PC-3 (cell line): ENCODE measurements at regions not wholly inside any gene's neighbourhood (a gene's known extent, or its start where the extent isn't known, plus 50 kb on each side); places are given as distances from the start of the nearest gene placed in this dataset.

Source experiments
- ATAC-seq: fragments of 200-7000 bp; cut with Tn5 transposase; 2 replicates; pipeline ENCODE4 v1.9.1; 2020; ENCODE audit warnings: mild to moderate bottlenecking, moderate library complexity
- BruUV-seq: library from RNA; stranded (reverse); fragments of 400-500 nt; replicated peaks from 2 replicates; lab custom pipeline; 2021; lab: Mats Ljungman, UMichigan
- CTCF ChIA-PET: fragments of 300-600 bp; sonication (Branson Sonifier 250); formaldehyde crosslinking; loops from one replicate; lab custom pipeline; 2022; ENCODE audit warnings: antibody characterized with exemption; lab: Charles Lee
- POLR2A ChIA-PET: fragments of 300-600 bp; sonication (Branson Sonifier 250); formaldehyde crosslinking; loops from one replicate; lab custom pipeline; 2022; ENCODE audit warnings: antibody characterized with exemption; ENCODE audit not compliant: unreplicated experiment; lab: Charles Lee
- DNase-seq: peaks from one replicate; pipeline ENCODE4 v3.0.0-alpha.2; 2015
- H2AFZ ChIP-seq: fragments of 300-600 bp; sonication (generic); 2 replicates; pipeline ENCODE4 v1.6.0; 2016; ENCODE audit warnings: antibody characterized with exemption, low read length
- H3F3A ChIP-seq: fragments of 300-600 bp; sonication (generic); one replicate; pipeline ENCODE4 v1.6.0; 2017; ENCODE audit warnings: antibody characterized with exemption, low read length, control low read depth, mild to moderate bottlenecking; ENCODE audit not compliant: unreplicated experiment
- H3K27ac ChIP-seq: fragments of 300-600 bp; sonication (generic); 2 replicates; pipeline ENCODE4 v1.5.1; 2016; ENCODE audit warnings: mild to moderate bottlenecking, low read length
- H3K27me3 ChIP-seq: fragments of 300-600 bp; sonication (generic); 2 replicates; pipeline ENCODE4 v1.6.1; 2016; ENCODE audit warnings: low read length, mixed read lengths
- H3K36me3 ChIP-seq: fragments of 300-600 bp; sonication (generic); 2 replicates; pipeline ENCODE4 v1.6.1; 2016; ENCODE audit warnings: low read depth, mixed run types, low read length, mixed read lengths
- H3K4me1 ChIP-seq: fragments of 300-600 bp; sonication (generic); 2 replicates; pipeline ENCODE4 v1.5.1; 2016; ENCODE audit warnings: low read length; ENCODE audit not compliant: insufficient read depth
- H3K4me2 ChIP-seq: fragments of 300-600 bp; sonication (generic); 2 replicates; pipeline ENCODE4 v1.6.0; 2016; ENCODE audit warnings: low read length
- H3K4me3 ChIP-seq: fragments of 300-600 bp; sonication (generic); 2 replicates; pipeline ENCODE4 v1.5.1; 2016; ENCODE audit warnings: mild to moderate bottlenecking, low read length, mixed read lengths
- H3K79me2 ChIP-seq: fragments of 300-600 bp; sonication (generic); 2 replicates; pipeline ENCODE4 v1.6.1; 2017; ENCODE audit warnings: low read length, mixed read lengths
- H3K9ac ChIP-seq: fragments of 300-600 bp; sonication (generic); 2 replicates; pipeline ENCODE4 v1.6.0; 2016; ENCODE audit warnings: mild to moderate bottlenecking, low read length
- H3K9me2 ChIP-seq: fragments of 300-600 bp; sonication (generic); replicated peaks from 2 replicates; pipeline ENCODE4 v1.6.1; 2016; ENCODE audit warnings: mixed run types, low read length, mixed read lengths
- H3K9me3 ChIP-seq: fragments of 300-600 bp; sonication (generic); 2 replicates; pipeline ENCODE4 v1.6.1; 2016; ENCODE audit warnings: low read length, mixed read lengths
- H4K20me1 ChIP-seq: fragments of 300-600 bp; sonication (generic); 2 replicates; pipeline ENCODE4 v1.6.1; 2016; ENCODE audit warnings: low read length, mixed read lengths
- EZH2 ChIP-seq: fragments of 300-600 bp; sonication (generic); IDR thresholded peaks from one replicate; pipeline ENCODE4 v1.6.1; 2017; ENCODE audit warnings: antibody characterized with exemption, mild to moderate bottlenecking, low read length; ENCODE audit not compliant: unreplicated experiment
- EZH2phosphoT487 ChIP-seq: fragments of 300-600 bp; sonication (generic); IDR thresholded peaks from 2 replicates; pipeline ENCODE4 v1.6.1; 2018; ENCODE audit warnings: mild to moderate bottlenecking, antibody characterized with exemption, low read length, borderline replicate concordance
- intact Hi-C: fragments of 100-400 bp; cut with micrococcal nuclease; formaldehyde crosslinking; loops from 2 replicates; pipeline ENCODE4 v1.9.0; 2023
- TF ChIP-seq, protein P1 (sequence below): fragments of 300-600 bp; sonication (generic); conservative IDR thresholded peaks from 2 replicates; pipeline ENCODE4 v1.5.1; 2017; ENCODE audit warnings: antibody characterized with exemption, low read depth, mild to moderate bottlenecking, low read length

DNA sequence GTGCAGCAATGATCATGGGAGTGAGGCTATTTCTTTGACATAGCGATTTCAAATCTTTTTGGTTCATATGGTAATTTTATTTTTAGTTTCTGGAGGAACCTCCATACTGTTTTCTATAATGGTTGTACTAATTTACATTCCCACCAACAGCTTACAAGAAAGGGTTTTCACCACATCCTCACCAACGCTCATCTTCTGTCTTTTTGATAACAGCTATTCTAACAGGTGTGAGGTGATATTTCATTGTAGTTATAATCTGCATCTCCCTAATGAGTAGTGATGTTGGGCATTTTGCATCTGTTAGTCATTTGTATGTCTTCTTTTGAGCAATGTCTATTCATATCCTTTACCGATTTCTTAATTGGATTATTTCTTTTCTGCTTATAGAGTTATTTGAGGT lies 75.0 kb upstream of the FHIP2A start:
- H2AFZ ChIP-seq = no peak overlapping the region
- intact Hi-C loops = no loop called here
- no peaks in the 10 kb centered on the region for H3K27me3 ChIP-seq
- no peak overlapping the region for H3K27ac ChIP-seq
- H3K4me3 ChIP-seq = no peak overlapping the region
- DNase-seq = no peak
- no peaks in the 10 kb centered on the region for H3K9me3 ChIP-seq
- H3F3A ChIP-seq = no peaks in the 10 kb centered on the region
- H3K9ac ChIP-seq = no peak overlapping the region
- H3K36me3 ChIP-seq = no peaks in the 10 kb centered on the region
- ChIA-PET POLR2A (no interaction called here), CTCF (interaction anchor here (0.5 kb wide), 1 partner anchor 275 kb away, joined by 3 read pairs; no protein-coding TSS in a partner anchor)
- no peak for ATAC-seq
- no peak overlapping the region for H3K4me2 ChIP-seq
- H3K79me2 ChIP-seq = no peaks in the 10 kb centered on the region
- no TSS peak for BruUV-seq
- H3K9me2 ChIP-seq = no peaks in the 10 kb centered on the region
- no peaks in the 10 kb centered on the region for H3K4me1 ChIP-seq
- H4K20me1 ChIP-seq = no peaks in the 10 kb centered on the region
- no peak for TF ChIP-seq EZH2phosphoT487
- TF ChIP-seq, protein P1, sequence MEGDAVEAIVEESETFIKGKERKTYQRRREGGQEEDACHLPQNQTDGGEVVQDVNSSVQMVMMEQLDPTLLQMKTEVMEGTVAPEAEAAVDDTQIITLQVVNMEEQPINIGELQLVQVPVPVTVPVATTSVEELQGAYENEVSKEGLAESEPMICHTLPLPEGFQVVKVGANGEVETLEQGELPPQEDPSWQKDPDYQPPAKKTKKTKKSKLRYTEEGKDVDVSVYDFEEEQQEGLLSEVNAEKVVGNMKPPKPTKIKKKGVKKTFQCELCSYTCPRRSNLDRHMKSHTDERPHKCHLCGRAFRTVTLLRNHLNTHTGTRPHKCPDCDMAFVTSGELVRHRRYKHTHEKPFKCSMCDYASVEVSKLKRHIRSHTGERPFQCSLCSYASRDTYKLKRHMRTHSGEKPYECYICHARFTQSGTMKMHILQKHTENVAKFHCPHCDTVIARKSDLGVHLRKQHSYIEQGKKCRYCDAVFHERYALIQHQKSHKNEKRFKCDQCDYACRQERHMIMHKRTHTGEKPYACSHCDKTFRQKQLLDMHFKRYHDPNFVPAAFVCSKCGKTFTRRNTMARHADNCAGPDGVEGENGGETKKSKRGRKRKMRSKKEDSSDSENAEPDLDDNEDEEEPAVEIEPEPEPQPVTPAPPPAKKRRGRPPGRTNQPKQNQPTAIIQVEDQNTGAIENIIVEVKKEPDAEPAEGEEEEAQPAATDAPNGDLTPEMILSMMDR = no peak
- no peak for TF ChIP-seq EZH2

DNA sequence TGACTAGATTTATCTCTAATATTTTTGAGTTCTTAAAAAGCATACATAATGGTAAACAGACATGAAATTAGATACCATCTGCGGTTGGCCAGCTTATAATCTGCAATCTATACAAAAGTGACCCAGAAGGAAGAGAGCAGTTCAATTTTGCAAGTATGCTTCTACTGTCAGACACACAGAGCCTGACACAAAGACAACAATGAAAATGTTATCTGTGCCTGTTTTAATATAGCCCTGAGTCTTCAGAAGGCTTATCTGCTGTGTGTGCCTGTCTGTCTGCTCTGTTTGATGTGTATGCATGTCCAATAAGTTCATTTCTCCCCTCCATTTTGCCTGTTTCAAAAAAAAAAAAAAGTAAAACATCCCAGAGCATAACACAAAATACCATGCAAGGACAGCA lies 73.3 kb upstream of the FHIP2A start:
- H3K36me3 ChIP-seq = no peaks in the 10 kb centered on the region
- CTCF ChIA-PET = no interaction called here
- no peaks in the 10 kb centered on the region for H3K9me2 ChIP-seq
- BruUV-seq = no TSS peak
- no peaks in the 10 kb centered on the region for H3K9me3 ChIP-seq
- DNase-seq (no peak), ATAC-seq (no peak)
- no peak overlapping the region for H2AFZ ChIP-seq
- H3K79me2 ChIP-seq = no peaks in the 10 kb centered on the region
- no peaks in the 10 kb centered on the region for H3K27me3 ChIP-seq
- H3K9ac ChIP-seq = no peak overlapping the region
- TF ChIP-seq EZH2phosphoT487 (no peak), EZH2 (no peak)
- TF ChIP-seq, protein P1 = no peak
- H3K4me2 ChIP-seq = no peak overlapping the region
- no peaks in the 10 kb centered on the region for H3F3A ChIP-seq
- peaks cover 8% of the 10 kb centered on the region for H3K4me1 ChIP-seq
- H3K27ac ChIP-seq = no peak overlapping the region
- no peaks in the 10 kb centered on the region for H4K20me1 ChIP-seq
- intact Hi-C loops = no loop called here
- POLR2A ChIA-PET = no interaction called here
- H3K4me3 ChIP-seq = no peak overlapping the region

DNA sequence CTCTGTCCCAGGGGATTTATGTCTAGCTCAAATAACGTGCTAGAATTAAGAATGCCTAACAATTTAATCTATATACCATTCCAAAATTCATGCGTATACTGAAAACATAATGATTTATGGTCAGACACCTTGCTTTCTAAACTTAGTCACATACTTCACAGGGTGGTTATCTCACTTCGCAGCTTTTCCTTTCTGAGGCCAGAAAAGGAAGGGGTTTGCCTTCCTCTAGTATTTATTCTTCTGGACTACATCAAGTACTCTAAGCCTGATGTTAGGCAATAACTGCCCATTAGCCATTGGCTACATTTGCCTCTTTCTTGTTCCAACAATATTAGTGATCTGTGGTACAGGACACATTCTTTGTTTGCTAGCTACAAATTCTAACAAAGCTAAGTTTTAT lies 72.6 kb upstream of the FHIP2A start:
- H3K4me2 ChIP-seq = no peak overlapping the region
- intact Hi-C loops = no loop called here
- H3K4me1 ChIP-seq = peaks cover 15% of the 10 kb centered on the region
- no peaks in the 10 kb centered on the region for H3K27me3 ChIP-seq
- no peaks in the 10 kb centered on the region for H4K20me1 ChIP-seq
- H2AFZ ChIP-seq = no peak overlapping the region
- CTCF ChIA-PET = no interaction called here
- POLR2A ChIA-PET = no interaction called here
- H3F3A ChIP-seq = no peaks in the 10 kb centered on the region
- no peak overlapping the region for H3K9ac ChIP-seq
- no peak overlapping the region for H3K4me3 ChIP-seq
- H3K36me3 ChIP-seq = no peaks in the 10 kb centered on the region
- no peaks in the 10 kb centered on the region for H3K9me3 ChIP-seq
- DNase-seq = no peak
- ATAC-seq = no peak
- BruUV-seq = no TSS peak
- H3K9me2 ChIP-seq = no peaks in the 10 kb centered on the region
- no peak for TF ChIP-seq EZH2
- TF ChIP-seq EZH2phosphoT487 = no peak
- TF ChIP-seq, protein P1 = no peak
- no peak overlapping the region for H3K27ac ChIP-seq
- no peaks in the 10 kb centered on the region for H3K79me2 ChIP-seq
